Heart left ventricle (tissue), 13 donors: ENCODE measurements at regions not wholly inside any gene's neighbourhood (a gene's known extent, or its start where the extent isn't known, plus 50 kb on each side); places are given as distances from the start of the nearest gene placed in this dataset.

Source experiments
- CTCF ChIP-seq, 12 donors: fragments of 200-600 bp; sonication (generic) in 4 of 12; IDR thresholded peaks; one replicate each; pipeline versions ENCODE4 v1.5.0 to v1.8.0; 2018 to 2022; ENCODE audit warnings: antibody characterized with exemption in 12 of 12, mild to moderate bottlenecking in 5 of 12
- POLR2A ChIP-seq, 2 donors: fragments of 450-650 bp; IDR thresholded peaks; one replicate each; pipeline ENCODE4 v1.6.1; 2017; ENCODE audit warnings: antibody characterized with exemption in 2 of 2, mild to moderate bottlenecking in 2 of 2, moderate library complexity in 2 of 2
- donor health status: ischemic (EF 13 %, LVEDD 7.1; RV severe dilation, severe dysfunction).
- donor health status: DM: no; HTN: yes; CAD: no.
- donor health status: DM: no; HTN: no; CAD: no.
- donor health status: ischemic (EF 25% LVEDD 6.9; RV normal size, moderate dysfunction).
- donor health status: ischemic (EF 25% LVEDD 5.7; RV mildly dilated, moderate dysfunction).
- donor health status: ischemic (EF 35%, LVEDD 5.7; RV mildly dilated, moderate dysfunction).
- donor health status: nonischemic (EF 11% LVEDD 7.7; RV severe dilation, severe dysfunction).
- donor health status: DM: yes; HTN: yes; CAD: no.
- donor health status: PGD.
- donor health status: ischemic (EF 29% LVEDD 5.4; RV normal size, mild dysfunction).
- donor health status: nonischemic (EF 23%, LVEDD 6.1; RV moderate dilation, normal function).

- TF ChIP-seq POLR2A (IDR thresholded peaks at IDR 0.05) (no peak), CTCF (IDR thresholded peaks at IDR 0.05) (no peak)
Measured at GRCh38 chr7:142351145-142351544, 93.3 kb upstream of the PRSS58 start.
